ENCODE measurements at regions not wholly inside any gene's neighbourhood (a gene's known extent, or its start where the extent isn't known, plus 50 kb on each side); places are given as distances from the start of the nearest gene placed in this dataset.

DNA sequence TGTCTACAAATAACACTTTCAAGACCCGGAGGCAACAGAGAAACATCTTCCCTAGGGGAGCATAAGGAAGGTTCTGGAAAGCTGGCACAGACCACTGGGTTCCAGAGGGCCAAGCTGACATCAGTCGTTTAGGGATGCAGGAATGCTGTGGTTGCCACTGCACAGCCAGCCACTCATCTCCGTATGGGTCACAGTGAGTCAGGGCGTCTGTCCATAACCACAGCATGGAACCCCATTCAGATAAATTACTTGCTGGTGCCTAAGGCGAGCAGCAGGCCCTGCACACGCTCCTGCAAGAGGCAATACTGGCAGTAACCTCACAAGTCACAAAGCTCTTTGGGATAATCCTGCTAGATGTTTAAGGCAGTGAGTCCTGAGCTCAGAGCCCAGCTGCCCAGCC lies 140.9 kb upstream of the UBL3 start:
- ATAC-seq (no peak), FAIRE-seq (no peak), DNase-seq (ENCODE audit: extremely low read depth in 1 of 4, low spot score in 3 of 4) (no peak)
- no peak for TF ChIP-seq RFX5 (IDR thresholded peaks at IDR 0.05; ENCODE audit: low read depth, low read length)
- no peak for TF ChIP-seq CHD2 (IDR thresholded peaks at IDR 0.05; ENCODE audit: low read depth, low read length)
- TF ChIP-seq NFE2 (IDR thresholded peaks at IDR 0.05; ENCODE audit: low read depth), result no peak
- TF ChIP-seq SNRNP70 (optimal IDR thresholded peaks at IDR 0.05; ENCODE audit: low read depth, low read length), result no peak
- TF ChIP-seq HDAC1 (IDR thresholded peaks at IDR 0.05), result no peak
- no peak for TF ChIP-seq NFRKB (IDR thresholded peaks at IDR 0.05; ENCODE audit: low read depth)
- no peak for TF ChIP-seq ADNP (tag; IDR thresholded peaks at IDR 0.05)
- TF ChIP-seq SMARCA5 (IDR thresholded peaks at IDR 0.05), result no peak
- TF ChIP-seq SAFB2 (IDR thresholded peaks at IDR 0.05; ENCODE audit: borderline replicate concordance, low read depth, low read length, severe bottlenecking), result no peak
- no peak for TF ChIP-seq SIX5 (IDR thresholded peaks at IDR 0.05; ENCODE audit: borderline replicate concordance in 1 of 2, insufficient read depth in 1 of 2, low read depth in 1 of 2, low read length in 2 of 2)
- TF ChIP-seq CTCF (IDR thresholded peaks at IDR 0.05 in 2 of 3, conservative IDR thresholded peaks at IDR 0.05 in 1 of 3; ENCODE audit: insufficient read depth in 2 of 3, low read depth in 1 of 3, low read length in 3 of 3), result no peak
- no peak for TF ChIP-seq ZNF408 (CRISPR knock-in tag; IDR thresholded peaks at IDR 0.05; ENCODE audit: low read depth)
- H3K36me3 ChIP-seq (ENCODE audit: control insufficient read depth, insufficient read depth, low read length), result no peaks in the 10 kb centered on the region
- H3K27me3 ChIP-seq (ENCODE audit: control insufficient read depth in 2 of 2, insufficient read depth in 2 of 2, low read length in 2 of 2), result no peaks in the 10 kb centered on the region
- H2AFZ ChIP-seq (ENCODE audit: low read depth, low read length), result no peak overlapping the region
- in situ Hi-C loops (cut with MboI) (no loop called here), intact Hi-C loops (cut with micrococcal nuclease) (no loop called here)
- H3K27ac ChIP-seq (ENCODE audit: extremely low read depth, low read depth, low read length), result no peak overlapping the region
- no peaks in the 10 kb centered on the region for H4K20me1 ChIP-seq (replicated peaks; ENCODE audit: control insufficient read depth, insufficient read depth, low read length)
- H3K9me1 ChIP-seq (ENCODE audit: control insufficient read depth, insufficient read depth, low read length), result no peaks in the 10 kb centered on the region
- POLR2A ChIA-PET, result interaction anchor here (0.8 kb wide), 1 partner anchor 679 kb away, joined by 3 read pairs; no protein-coding TSS in a partner anchor
- CTCF ChIA-PET (ENCODE audit: low intra/inter-chr PET ratio), result no interaction called here
- H3K9ac ChIP-seq (ENCODE audit: insufficient read depth in 1 of 2, low read depth in 2 of 2, low read length in 2 of 2), result no peak overlapping the region
- H3K4me3 ChIP-seq, result no peak overlapping the region
- no TSS peak for BruUV-seq (replicated peaks)
- no peaks in the 10 kb centered on the region for H3K9me3 ChIP-seq (replicated peaks; ENCODE audit: control insufficient read depth, insufficient read depth, low read depth, low read length)
- H3K79me2 ChIP-seq (ENCODE audit: control insufficient read depth, insufficient read depth, low read length), result no peaks in the 10 kb centered on the region
- H3K4me2 ChIP-seq (ENCODE audit: insufficient read depth, low read length), result no peak overlapping the region
- no peaks in the 10 kb centered on the region for H3K4me1 ChIP-seq (replicated peaks in 1 of 2; ENCODE audit: control insufficient read depth in 2 of 2, insufficient read depth in 2 of 2, low read length in 2 of 2)
- WGBS (ENCODE audit: insufficient coverage, low coverage, missing lambda C conversion rate), result 0% methylated on average over 4 of the region's 6 CpGs
